ENCODE measurements at regions not wholly inside any gene's neighbourhood (a gene's known extent, or its start where the extent isn't known, plus 50 kb on each side); places are given as distances from the start of the nearest gene placed in this dataset.

DNA sequence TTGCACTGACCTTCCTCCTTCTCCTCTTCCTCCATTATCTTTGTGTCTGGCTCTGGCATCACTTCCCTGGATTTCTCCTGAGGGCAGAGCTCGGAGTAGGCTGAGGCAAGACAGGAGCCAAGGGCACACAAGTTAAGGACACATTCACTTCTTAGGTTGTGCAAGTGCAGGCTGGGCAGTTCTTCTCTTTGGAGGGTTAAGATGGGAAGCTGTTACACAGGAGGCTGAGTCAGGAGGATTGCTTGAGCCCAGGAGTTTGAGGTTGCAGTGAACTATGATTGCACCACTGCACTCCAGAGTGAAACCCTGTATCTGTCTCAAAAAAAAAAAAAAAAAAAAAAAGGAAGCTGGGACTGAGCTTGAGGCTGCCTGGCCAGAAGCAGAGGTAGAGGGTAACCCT, 176.2 kb upstream of the ANKRD28 start:
- no CpG with 5 or more reads among the region's 1 CpG for whole genome bisulfite sequencing (ENCODE audit: extremely low coverage, insufficient read length, low lambda C conversion rate)
- DNase-seq: no peak
- Histone ChIP-seq H3K4me1 (ENCODE audit: insufficient read depth, low read length) (no peaks in the 10 kb centered on the region), H3K27ac (ENCODE audit: insufficient read length, low read depth, low read length) (no peak overlapping the region), H2AFZ (ENCODE audit: low read length) (no peak overlapping the region), H3K56ac (ENCODE audit: insufficient read length, low read depth, low read length) (no peak overlapping the region), H2BK120ac (ENCODE audit: low read depth, low read length, poor library complexity, severe bottlenecking) (no peak overlapping the region), H2BK5ac (ENCODE audit: insufficient read length, low read length) (no peak overlapping the region), H3K9me3 (ENCODE audit: control insufficient read depth, low read depth, low read length) (no peaks in the 10 kb centered on the region), H3K23me2 (ENCODE audit: insufficient read length, low read depth, low read length, poor library complexity, severe bottlenecking) (no peaks in the 10 kb centered on the region), H3K9ac (ENCODE audit: extremely low read depth, insufficient read length, low read length) (no peak overlapping the region), H3K79me1 (ENCODE audit: insufficient read depth, low read depth, low read length, poor library complexity, severe bottlenecking) (no peaks in the 10 kb centered on the region), H3K27me3 (ENCODE audit: insufficient read depth, low read length) (no peaks in the 10 kb centered on the region), H2BK20ac (ENCODE audit: low read depth, low read length, poor library complexity, severe bottlenecking) (no peak overlapping the region), H3K4me2 (ENCODE audit: insufficient read depth, insufficient read length, low read length) (no peak overlapping the region), H2AK5ac (ENCODE audit: insufficient read length, low read length) (no peak overlapping the region), H3K79me2 (ENCODE audit: insufficient read depth, low read length) (no peaks in the 10 kb centered on the region), H4K5ac (ENCODE audit: insufficient read length, low read depth, low read length) (no peak overlapping the region), H2BK15ac (ENCODE audit: low read depth, low read length) (no peak overlapping the region), H3K23ac (ENCODE audit: insufficient read length, low read depth, low read length) (no peak overlapping the region), H3K14ac (ENCODE audit: insufficient read depth, low read length) (no peak overlapping the region), H3K4ac (ENCODE audit: low read depth, low read length) (no peak overlapping the region), H2BK12ac (ENCODE audit: insufficient read length, low read depth, low read length) (no peak overlapping the region), H3K18ac (ENCODE audit: insufficient read length, low read depth, low read length) (no peak overlapping the region), H4K8ac (replicated peaks; ENCODE audit: insufficient read length, low read depth, low read length) (no peak overlapping the region), H4K20me1 (ENCODE audit: control insufficient read depth, insufficient read depth, insufficient read length) (no peaks in the 10 kb centered on the region), H4K91ac (ENCODE audit: insufficient read length, low read depth, low read length) (no peak overlapping the region), H3T11ph (ENCODE audit: low read length) (no peak overlapping the region)
- Mint-ChIP-seq H3K9me3 (peaks cover 0 to 2% of the 10 kb centered on the region in 2 experiments; a peak in 3 of 5 replicates), H3K36me3 (ENCODE audit: insufficient read depth in 1 of 3, low read depth in 3 of 3) (no peaks in the 10 kb centered on the region; a peak in 1 of 7 replicates), H3K27ac (no peak overlapping the region; a peak in 1 of 7 replicates), H3K4me1 (peaks cover 3% of the 10 kb centered on the region in 2 experiments; a peak in 2 of 4 replicates), H3K4me3 (no peak overlapping the region), H3K27me3 (ENCODE audit: low read depth) (peaks cover 2% of the 10 kb centered on the region; the same call in 1 of the 2 replicates)
- TF ChIP-seq, protein P1, sequence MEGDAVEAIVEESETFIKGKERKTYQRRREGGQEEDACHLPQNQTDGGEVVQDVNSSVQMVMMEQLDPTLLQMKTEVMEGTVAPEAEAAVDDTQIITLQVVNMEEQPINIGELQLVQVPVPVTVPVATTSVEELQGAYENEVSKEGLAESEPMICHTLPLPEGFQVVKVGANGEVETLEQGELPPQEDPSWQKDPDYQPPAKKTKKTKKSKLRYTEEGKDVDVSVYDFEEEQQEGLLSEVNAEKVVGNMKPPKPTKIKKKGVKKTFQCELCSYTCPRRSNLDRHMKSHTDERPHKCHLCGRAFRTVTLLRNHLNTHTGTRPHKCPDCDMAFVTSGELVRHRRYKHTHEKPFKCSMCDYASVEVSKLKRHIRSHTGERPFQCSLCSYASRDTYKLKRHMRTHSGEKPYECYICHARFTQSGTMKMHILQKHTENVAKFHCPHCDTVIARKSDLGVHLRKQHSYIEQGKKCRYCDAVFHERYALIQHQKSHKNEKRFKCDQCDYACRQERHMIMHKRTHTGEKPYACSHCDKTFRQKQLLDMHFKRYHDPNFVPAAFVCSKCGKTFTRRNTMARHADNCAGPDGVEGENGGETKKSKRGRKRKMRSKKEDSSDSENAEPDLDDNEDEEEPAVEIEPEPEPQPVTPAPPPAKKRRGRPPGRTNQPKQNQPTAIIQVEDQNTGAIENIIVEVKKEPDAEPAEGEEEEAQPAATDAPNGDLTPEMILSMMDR (conservative IDR thresholded peaks at IDR 0.05): no peak
